LNCAP (cell line): ENCODE measurements at regions not wholly inside any gene's neighbourhood (a gene's known extent, or its start where the extent isn't known, plus 50 kb on each side); places are given as distances from the start of the nearest gene placed in this dataset.

Experiments
- TF ChIP-seq, protein P1 (sequence below): fragments of 450-650 bp; IDR thresholded peaks from 2 replicates; pipeline ENCODE4 v1.5.1; 2017; ENCODE audit warnings: mild to moderate bottlenecking

DNA sequence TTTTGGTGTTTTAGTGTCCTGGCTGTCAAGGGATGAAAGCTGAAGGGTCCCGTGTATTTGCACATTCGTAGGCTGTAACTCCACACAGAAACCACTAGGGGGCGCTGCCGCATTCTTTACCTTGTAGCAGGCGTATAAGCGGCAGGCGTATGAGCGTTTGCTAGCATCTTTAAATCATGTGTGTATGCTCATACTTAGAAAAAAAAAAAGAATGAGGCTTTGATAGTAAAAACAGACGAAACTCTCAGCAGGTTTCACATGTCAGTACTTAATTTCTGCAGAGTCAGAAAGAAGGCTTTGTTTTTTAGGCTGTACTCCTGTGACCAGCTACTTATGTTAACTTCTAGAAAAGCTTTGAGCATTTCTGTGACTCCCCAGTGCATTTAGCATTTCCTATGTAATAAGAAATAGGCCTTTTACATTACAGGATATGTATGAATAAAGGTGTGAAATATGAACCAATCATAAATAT, 218.8 kb upstream of the ADAMTSL1 start:
- TF ChIP-seq, protein P1, sequence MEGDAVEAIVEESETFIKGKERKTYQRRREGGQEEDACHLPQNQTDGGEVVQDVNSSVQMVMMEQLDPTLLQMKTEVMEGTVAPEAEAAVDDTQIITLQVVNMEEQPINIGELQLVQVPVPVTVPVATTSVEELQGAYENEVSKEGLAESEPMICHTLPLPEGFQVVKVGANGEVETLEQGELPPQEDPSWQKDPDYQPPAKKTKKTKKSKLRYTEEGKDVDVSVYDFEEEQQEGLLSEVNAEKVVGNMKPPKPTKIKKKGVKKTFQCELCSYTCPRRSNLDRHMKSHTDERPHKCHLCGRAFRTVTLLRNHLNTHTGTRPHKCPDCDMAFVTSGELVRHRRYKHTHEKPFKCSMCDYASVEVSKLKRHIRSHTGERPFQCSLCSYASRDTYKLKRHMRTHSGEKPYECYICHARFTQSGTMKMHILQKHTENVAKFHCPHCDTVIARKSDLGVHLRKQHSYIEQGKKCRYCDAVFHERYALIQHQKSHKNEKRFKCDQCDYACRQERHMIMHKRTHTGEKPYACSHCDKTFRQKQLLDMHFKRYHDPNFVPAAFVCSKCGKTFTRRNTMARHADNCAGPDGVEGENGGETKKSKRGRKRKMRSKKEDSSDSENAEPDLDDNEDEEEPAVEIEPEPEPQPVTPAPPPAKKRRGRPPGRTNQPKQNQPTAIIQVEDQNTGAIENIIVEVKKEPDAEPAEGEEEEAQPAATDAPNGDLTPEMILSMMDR, result peak; percentile 91

DNA sequence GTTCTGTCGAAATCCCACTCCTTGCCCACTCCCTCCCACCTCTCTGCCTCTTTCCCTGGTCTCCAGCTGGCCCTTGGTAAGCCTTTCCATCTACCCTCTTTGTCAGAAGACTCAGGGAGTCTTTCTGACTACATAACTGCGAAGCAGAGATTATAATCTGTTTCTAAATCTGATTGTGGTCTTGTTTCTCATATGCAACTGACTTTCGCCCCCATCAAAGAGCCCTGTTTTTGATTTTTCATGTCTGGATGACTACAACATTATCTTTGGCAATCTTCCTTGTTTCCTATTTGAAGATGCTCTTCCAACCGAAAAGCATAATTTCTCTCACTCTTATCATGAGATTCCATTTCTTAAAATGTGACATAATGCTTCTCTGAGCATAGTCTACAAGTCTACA, 218.2 kb upstream of the ADAMTSL1 start:
- TF ChIP-seq, protein P1, result no peak

DNA sequence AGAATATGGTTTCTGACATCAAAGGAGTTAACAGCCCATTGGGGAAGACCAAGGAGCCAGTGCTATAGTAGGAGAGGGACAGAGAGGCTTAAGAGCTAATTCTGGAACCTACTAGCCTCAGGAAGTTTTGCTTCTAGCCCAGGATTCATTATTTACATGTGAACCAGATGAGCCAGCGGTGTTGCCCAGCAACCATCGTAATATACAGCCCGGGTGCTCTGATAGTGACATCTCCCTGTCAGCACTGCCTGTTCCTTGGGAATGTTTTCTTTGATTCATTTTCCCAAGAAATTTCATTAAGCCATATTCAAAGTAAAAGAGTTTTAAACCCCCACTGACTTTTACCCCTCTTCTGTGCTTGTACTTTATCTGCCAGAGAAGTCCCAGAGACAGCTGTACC, 217.4 kb upstream of the ADAMTSL1 start:
- TF ChIP-seq, protein P1, result no peak

DNA sequence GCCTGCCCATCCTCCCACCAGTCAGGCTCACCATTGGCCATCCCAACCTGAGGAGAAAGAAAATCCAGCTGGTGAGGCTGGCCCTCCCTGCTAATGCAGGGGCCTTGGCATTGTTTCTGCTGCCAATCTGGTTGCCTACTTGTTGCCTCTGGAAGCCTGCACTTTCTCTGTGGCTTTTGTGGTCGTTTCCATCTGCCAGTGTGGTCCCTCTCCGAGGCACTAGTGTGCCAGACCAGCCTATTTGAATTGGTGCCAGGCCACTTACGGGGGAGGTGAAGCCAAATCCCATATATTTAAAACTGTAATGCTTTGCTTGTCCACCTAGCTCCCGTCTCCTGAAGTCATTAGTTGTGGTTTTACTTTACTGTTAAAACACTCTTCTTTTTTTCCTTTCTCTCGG, 213.4 kb upstream of the ADAMTSL1 start:
- TF ChIP-seq, protein P1, result no peak

DNA sequence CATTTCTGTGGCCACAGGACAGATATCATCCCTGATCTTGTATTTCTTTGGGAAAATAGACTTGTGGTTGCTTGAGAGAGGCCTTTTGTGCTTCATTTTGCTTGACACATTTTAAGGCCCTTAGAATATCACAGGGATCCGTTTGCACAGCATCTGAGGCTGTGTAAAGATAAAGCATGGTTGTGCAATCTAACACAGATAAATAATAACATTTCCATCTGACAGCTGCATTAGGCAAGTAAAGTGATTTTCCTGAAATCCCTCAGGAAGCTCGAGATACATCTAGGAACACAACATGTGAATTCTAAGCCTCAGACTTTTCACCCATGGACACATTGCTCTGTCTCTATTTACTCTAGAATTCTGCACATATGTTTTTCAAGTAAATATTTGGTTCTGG, 212.8 kb upstream of the ADAMTSL1 start:
- TF ChIP-seq, protein P1, result no peak

DNA sequence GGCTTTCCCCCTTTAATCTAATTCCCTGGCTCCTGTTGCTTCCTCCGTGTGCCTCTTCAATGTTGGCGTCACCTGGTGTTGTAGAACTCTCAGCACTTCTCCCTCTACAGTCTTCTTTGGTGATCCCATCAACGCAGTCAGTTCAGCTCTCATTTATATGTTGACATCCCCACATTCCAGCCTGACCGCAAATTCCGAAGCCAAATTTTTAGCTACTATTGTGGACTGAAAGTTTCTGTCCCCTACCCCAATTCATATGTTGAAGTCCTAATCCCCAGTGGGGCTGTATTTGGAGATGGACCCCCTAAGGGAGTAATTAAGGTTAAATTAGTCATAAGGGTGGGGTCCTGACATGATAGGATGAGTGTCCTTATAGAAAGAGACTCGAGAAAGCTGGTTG, 210.6 kb upstream of the ADAMTSL1 start:
- TF ChIP-seq, protein P1, result no peak

DNA sequence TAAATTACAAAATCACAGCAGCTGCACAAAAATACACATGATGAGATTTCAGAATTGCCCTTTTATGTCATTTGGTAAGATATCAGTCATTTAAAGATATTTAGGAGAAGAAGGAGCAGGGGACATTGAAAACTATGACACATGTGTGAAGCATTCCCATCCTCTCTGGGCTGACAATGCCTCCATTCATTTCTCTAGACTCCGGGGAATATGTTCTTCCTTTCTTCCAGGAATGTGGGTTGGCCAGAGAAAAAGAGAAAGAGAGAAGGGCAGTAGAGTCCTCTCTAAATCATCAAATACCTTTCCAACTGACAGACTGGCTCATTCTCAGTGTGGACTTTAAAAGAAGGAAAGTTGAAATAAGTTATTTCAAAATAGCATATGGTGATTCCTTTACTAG, 205.6 kb upstream of the ADAMTSL1 start:
- TF ChIP-seq, protein P1, result no peak

DNA sequence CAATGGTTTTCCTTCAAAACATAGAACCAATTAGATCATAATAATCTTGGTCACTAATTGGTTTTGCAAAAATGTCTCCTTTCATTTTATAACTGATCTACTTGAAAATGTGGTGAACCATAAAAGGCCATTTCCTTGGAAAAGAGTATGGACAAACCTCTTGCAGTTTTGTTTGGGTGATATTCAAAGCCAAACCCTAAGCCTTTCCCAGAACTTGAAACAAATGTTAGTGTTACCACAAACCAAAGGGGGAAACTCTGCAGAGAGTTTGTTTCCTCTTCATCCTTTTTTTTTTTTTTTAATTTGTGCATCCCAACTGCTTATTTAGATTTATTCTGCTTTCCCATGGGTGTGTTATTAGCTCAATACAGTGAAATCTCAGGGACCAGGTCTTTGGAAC, 204.4 kb upstream of the ADAMTSL1 start:
- TF ChIP-seq, protein P1, result no peak
